ENCODE measurements at regions not wholly inside any gene's neighbourhood (a gene's known extent, or its start where the extent isn't known, plus 50 kb on each side); places are given as distances from the start of the nearest gene placed in this dataset.

DNA sequence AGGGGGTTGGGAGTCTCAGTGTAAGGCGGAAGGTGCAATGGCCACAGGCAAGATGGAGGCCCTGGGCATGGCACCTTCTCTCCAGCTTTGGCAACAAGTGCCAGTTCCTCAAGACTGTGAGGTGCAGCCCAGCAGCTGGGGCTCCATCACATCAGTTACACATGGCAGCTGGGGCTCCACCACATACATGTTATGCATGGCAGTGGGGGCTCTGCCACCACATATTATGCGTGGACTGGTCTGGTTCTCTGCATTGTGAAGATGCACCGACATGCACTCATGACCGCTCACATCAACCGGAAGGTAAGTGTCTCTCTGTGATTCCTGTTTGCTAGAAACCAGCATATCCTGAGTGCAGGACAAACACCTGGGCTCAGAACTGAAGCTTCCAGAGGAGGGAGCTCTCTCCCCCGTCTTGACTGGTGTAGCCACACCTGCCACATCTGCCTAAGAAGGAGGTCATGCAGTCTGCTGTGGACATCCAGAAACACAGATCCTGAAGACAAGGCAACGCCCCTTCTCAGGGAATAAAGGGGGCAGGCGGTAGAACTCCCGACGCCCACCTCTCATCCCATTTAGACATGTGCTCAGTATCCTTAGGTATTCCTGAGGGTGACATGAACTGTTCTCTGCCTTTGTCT lies 104.1 kb upstream of the TMPRSS2 start:
- TF ChIP-seq, protein P1, sequence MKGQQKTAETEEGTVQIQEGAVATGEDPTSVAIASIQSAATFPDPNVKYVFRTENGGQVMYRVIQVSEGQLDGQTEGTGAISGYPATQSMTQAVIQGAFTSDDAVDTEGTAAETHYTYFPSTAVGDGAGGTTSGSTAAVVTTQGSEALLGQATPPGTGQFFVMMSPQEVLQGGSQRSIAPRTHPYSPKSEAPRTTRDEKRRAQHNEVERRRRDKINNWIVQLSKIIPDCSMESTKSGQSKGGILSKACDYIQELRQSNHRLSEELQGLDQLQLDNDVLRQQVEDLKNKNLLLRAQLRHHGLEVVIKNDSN (IDR thresholded peaks at IDR 0.05; ENCODE audit: borderline replicate concordance, low read depth): no peak
- TF ChIP-seq RXRA (IDR thresholded peaks at IDR 0.05; ENCODE audit: borderline replicate concordance, low read depth) (no peak), GATA2 (CRISPR knock-in tag; IDR thresholded peaks at IDR 0.05) (no peak), GABPA (IDR thresholded peaks at IDR 0.05; ENCODE audit: low read depth) (no peak), NFIC (IDR thresholded peaks at IDR 0.05; ENCODE audit: borderline replicate concordance) (no peak), FOXJ3 (CRISPR knock-in tag; IDR thresholded peaks at IDR 0.05) (no peak), YY1 (IDR thresholded peaks at IDR 0.05; ENCODE audit: low read depth) (no peak), EZH2phosphoT487 (IDR thresholded peaks at IDR 0.05; ENCODE audit: borderline replicate concordance, low read depth) (no peak), SIN3A (IDR thresholded peaks at IDR 0.05; ENCODE audit: borderline replicate concordance, low read depth, low read length) (no peak), NRF1 (IDR thresholded peaks at IDR 0.05; ENCODE audit: low read depth, low read length) (no peak), RCOR1 (IDR thresholded peaks at IDR 0.05; ENCODE audit: low read length) (no peak), MAX (IDR thresholded peaks at IDR 0.05; ENCODE audit: low read depth) (no peak)
- TF ChIP-seq, protein P2, sequence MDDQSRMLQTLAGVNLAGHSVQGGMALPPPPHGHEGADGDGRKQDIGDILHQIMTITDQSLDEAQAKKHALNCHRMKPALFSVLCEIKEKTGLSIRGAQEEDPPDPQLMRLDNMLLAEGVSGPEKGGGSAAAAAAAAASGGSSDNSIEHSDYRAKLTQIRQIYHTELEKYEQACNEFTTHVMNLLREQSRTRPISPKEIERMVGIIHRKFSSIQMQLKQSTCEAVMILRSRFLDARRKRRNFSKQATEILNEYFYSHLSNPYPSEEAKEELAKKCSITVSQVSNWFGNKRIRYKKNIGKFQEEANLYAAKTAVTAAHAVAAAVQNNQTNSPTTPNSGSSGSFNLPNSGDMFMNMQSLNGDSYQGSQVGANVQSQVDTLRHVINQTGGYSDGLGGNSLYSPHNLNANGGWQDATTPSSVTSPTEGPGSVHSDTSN (IDR thresholded peaks at IDR 0.05): no peak
- TF ChIP-seq, protein P3, sequence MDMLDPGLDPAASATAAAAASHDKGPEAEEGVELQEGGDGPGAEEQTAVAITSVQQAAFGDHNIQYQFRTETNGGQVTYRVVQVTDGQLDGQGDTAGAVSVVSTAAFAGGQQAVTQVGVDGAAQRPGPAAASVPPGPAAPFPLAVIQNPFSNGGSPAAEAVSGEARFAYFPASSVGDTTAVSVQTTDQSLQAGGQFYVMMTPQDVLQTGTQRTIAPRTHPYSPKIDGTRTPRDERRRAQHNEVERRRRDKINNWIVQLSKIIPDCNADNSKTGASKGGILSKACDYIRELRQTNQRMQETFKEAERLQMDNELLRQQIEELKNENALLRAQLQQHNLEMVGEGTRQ (IDR thresholded peaks at IDR 0.05; ENCODE audit: borderline replicate concordance, low read depth, low read length): no peak
- 47% methylated on average over 9 of the region's 10 CpGs for WGBS (ENCODE audit: low lambda C conversion rate)
- Histone ChIP-seq H3K4me1 (ENCODE audit: control insufficient read depth in 1 of 2, insufficient read depth in 2 of 2, low read depth in 1 of 2, low read length in 1 of 2) (peaks cover 10 to 23% of the 10 kb centered on the region in 2 experiments; a peak in 3 of 4 replicates), H3K79me2 (ENCODE audit: insufficient read depth) (no peaks in the 10 kb centered on the region), H3K36me3 (replicated peaks in 1 of 2; ENCODE audit: control insufficient read depth in 1 of 2, insufficient read depth in 2 of 2, low read length in 1 of 2) (no peaks in the 10 kb centered on the region), H3F3A (replicated peaks; ENCODE audit: insufficient read depth) (peaks cover 25% of the 10 kb centered on the region), H3K9ac (peak overlapping the region; percentile 15; the same call in 1 of the 2 replicates), H3K27me3 (ENCODE audit: insufficient read depth) (no peaks in the 10 kb centered on the region), H2AFZ (ENCODE audit: low read depth) (peak overlapping the region; percentile 81; the same call in 1 of the 2 replicates), H3K9me2 (no peaks in the 10 kb centered on the region), H4K20me1 (ENCODE audit: insufficient read depth) (no peaks in the 10 kb centered on the region), H3K4me2 (peak overlapping the region; percentile 37; the same call in 1 of the 2 replicates), H3K4me3 (ENCODE audit: low read depth in 2 of 2, low read length in 1 of 2) (peak overlapping the region in 1 of 2 experiments; percentile 8; a peak in 1 of 4 replicates), H3K27ac (ENCODE audit: low read depth in 2 of 2, low read length in 1 of 2) (peak overlapping the region; percentile 6 to 100; a peak in 3 of 4 replicates), H3K9me3 (no peaks in the 10 kb centered on the region)
- POLR2A ChIA-PET: no interaction called here
- no peak for DNase-seq
- CTCF ChIA-PET: interaction anchor here (0.6 to 6.1 kb wide), 33 partner anchors 9 to 988 kb away, joined by 3 to 75 read pairs (median 4); partner anchors contain the start of gene PRDM15

Data from SK-N-SH (cell line).